SK-N-SH treated with all-trans-retinoic acid at 6 μM for 48 hours (cell line): ENCODE measurements at regions not wholly inside any gene's neighbourhood (a gene's known extent, or its start where the extent isn't known, plus 50 kb on each side); places are given as distances from the start of the nearest gene placed in this dataset.

Source experiments
- ATAC-seq: fragments of 200-7000 bp; cut with Tn5 transposase; 3 replicates; pipeline ENCODE4 v1.9.1; 2020; ENCODE audit warnings: mild to moderate bottlenecking, moderate library complexity
- ARNTL ChIP-seq: fragments of 450-650 bp; formaldehyde crosslinking; IDR thresholded peaks from 2 replicates; pipeline ENCODE4 v1.5.0; 2020; ENCODE audit warnings: low read depth, mild to moderate bottlenecking, moderate library complexity, borderline replicate concordance
- BACH2 ChIP-seq: fragments of 250-450 bp; sonication (Bioruptor Pico); IDR thresholded peaks from 2 replicates; pipeline ENCODE4 v1.9.0; 2021; ENCODE audit warnings: mild to moderate bottlenecking, borderline replicate concordance
- CREB5 ChIP-seq: fragments of 250-450 bp; sonication (Bioruptor Pico); IDR thresholded peaks from 2 replicates; pipeline ENCODE4 v1.5.1; 2020; ENCODE audit warnings: low read depth, mild to moderate bottlenecking, moderate library complexity
- CSDC2 ChIP-seq: fragments of 250-450 bp; sonication (Bioruptor Pico); IDR thresholded peaks from 2 replicates; pipeline ENCODE4 v1.5.0; 2020; ENCODE audit warnings: mild to moderate bottlenecking, moderate library complexity
- ESRRG ChIP-seq: fragments of 250-450 bp; sonication (Bioruptor Pico); IDR thresholded peaks from 2 replicates; pipeline ENCODE4 v1.6.1; 2021; ENCODE audit warnings: mild to moderate bottlenecking
- GLIS3 ChIP-seq: fragments of 250-450 bp; sonication (Bioruptor Pico); IDR thresholded peaks from 2 replicates; pipeline ENCODE4 v1.5.0; 2020; ENCODE audit warnings: mild to moderate bottlenecking, moderate library complexity
- ISL1 ChIP-seq: fragments of 250-450 bp; sonication (Bioruptor Pico); IDR thresholded peaks from 2 replicates; pipeline ENCODE4 v2.1.2; 2022; ENCODE audit warnings: mild to moderate bottlenecking, moderate library complexity
- OSR1 ChIP-seq: fragments of 250-450 bp; sonication (Bioruptor Pico); IDR thresholded peaks from 2 replicates; pipeline ENCODE4 v1.8.0; 2022; ENCODE audit warnings: moderate library complexity, mild to moderate bottlenecking, inconsistent platforms
- POU6F1 ChIP-seq: fragments of 250-450 bp; sonication (Bioruptor Pico); IDR thresholded peaks from 2 replicates; pipeline ENCODE4 v1.8.0; 2021; ENCODE audit warnings: low read depth, mild to moderate bottlenecking, moderate library complexity, borderline replicate concordance
- PPARA ChIP-seq: fragments of 250-450 bp; sonication (Bioruptor Pico); IDR thresholded peaks from 2 replicates; pipeline ENCODE4 v1.5.0; 2020; ENCODE audit warnings: mild to moderate bottlenecking, borderline replicate concordance
- SNAI2 ChIP-seq: fragments of 250-450 bp; sonication (Bioruptor Pico); IDR thresholded peaks from 2 replicates; pipeline ENCODE4 v1.5.0; 2020; ENCODE audit warnings: mild to moderate bottlenecking, moderate library complexity
- TCF4 ChIP-seq: fragments of 250-450 bp; sonication (Bioruptor Pico); IDR thresholded peaks from 2 replicates; pipeline ENCODE4 v1.8.0; 2021; ENCODE audit warnings: mild to moderate bottlenecking, moderate library complexity, borderline replicate concordance
- TOX ChIP-seq: fragments of 250-450 bp; sonication (Bioruptor Pico); IDR thresholded peaks from 2 replicates; pipeline ENCODE4 v1.8.0; 2021; ENCODE audit warnings: mild to moderate bottlenecking, moderate library complexity, borderline replicate concordance
- TSHZ2 ChIP-seq: fragments of 250-450 bp; sonication (Bioruptor Pico); IDR thresholded peaks from 2 replicates; pipeline ENCODE4 v1.5.0; 2020; ENCODE audit warnings: mild to moderate bottlenecking, moderate library complexity
- ZC3H10 ChIP-seq: fragments of 250-450 bp; sonication (Bioruptor Pico); IDR thresholded peaks from 2 replicates; pipeline ENCODE4 v1.5.1; 2021; ENCODE audit warnings: mild to moderate bottlenecking, moderate library complexity
- ZFP3 ChIP-seq: fragments of 250-450 bp; sonication (Bioruptor Pico); IDR thresholded peaks from 2 replicates; pipeline ENCODE4 v1.5.0; 2020; ENCODE audit warnings: mild to moderate bottlenecking, moderate library complexity
- ZFP30 ChIP-seq: fragments of 450-650 bp; formaldehyde crosslinking; IDR thresholded peaks from 2 replicates; pipeline ENCODE4 v1.5.0; 2022; ENCODE audit warnings: mild to moderate bottlenecking, moderate library complexity
- ZNF565 ChIP-seq: fragments of 450-650 bp; formaldehyde crosslinking; conservative IDR thresholded peaks from 2 replicates; pipeline ENCODE4 v1.5.0; 2020; ENCODE audit warnings: low read depth, mild to moderate bottlenecking, moderate library complexity
- ZNF70 ChIP-seq: fragments of 450-650 bp; formaldehyde crosslinking; IDR thresholded peaks from 2 replicates; pipeline ENCODE4 v1.5.0; 2020; ENCODE audit warnings: mild to moderate bottlenecking, moderate library complexity
- ZNF8 ChIP-seq: fragments of 450-650 bp; formaldehyde crosslinking; IDR thresholded peaks from 2 replicates; pipeline ENCODE4 v1.5.0; 2020; ENCODE audit warnings: mild to moderate bottlenecking, moderate library complexity

DNA sequence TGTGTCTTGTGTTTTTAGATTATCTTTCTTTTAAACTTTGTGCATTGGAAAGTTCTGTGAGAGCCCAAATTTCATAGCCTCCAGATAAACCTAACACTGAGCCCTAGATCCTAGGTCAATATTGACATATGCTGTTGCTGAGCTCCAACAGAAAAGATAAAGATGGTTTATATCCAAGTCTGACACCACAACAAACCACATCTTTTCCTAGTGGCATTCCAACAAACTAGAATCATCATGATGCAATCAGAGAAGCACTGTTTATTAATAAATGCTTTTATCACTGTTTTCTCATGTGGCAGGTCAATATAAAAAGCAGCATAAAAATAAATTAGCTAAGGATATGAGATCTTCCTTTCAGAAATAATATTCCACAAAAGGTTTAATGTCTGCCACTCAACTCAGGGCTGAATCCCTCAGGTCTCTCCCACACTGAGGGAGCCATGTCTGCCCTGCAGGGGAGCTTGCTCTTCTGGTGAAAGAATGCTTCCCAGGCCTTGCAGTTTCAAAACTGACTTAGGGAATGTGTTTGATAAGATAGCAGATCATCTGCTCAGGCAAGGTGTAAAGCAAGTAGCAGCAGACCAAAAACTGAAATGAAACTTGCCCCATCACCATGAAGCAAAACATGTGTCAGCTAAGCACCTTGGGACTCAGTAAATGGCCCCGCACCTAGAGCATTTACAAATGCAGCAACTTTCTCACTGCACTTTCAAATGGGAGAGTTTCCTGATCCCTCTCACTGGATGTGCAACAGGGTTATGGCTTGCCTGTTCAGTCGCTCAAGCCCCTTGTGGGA, 493.0 kb downstream of the AGTPBP1 start:
- peak; percentile 78 for TF ChIP-seq ISL1 (CRISPR knock-in tag)
- no peak for TF ChIP-seq SNAI2 (CRISPR knock-in tag)
- no peak for TF ChIP-seq POU6F1 (CRISPR knock-in tag)
- no peak for TF ChIP-seq ZNF8 (CRISPR knock-in tag)
- no peak for TF ChIP-seq ZC3H10 (CRISPR knock-in tag)
- no peak for TF ChIP-seq ZNF565 (CRISPR knock-in tag)
- no peak for TF ChIP-seq BACH2 (CRISPR knock-in tag)
- no peak for TF ChIP-seq ZFP30
- TF ChIP-seq ARNTL (CRISPR knock-in tag) = no peak
- TF ChIP-seq CREB5 (CRISPR knock-in tag) = peak; percentile 89
- ATAC-seq = peak; percentile 62

GRCh38 chr9:85246541-85246940, 495.2 kb downstream of the AGTPBP1 start:
- no peak for ATAC-seq
- TF ChIP-seq ZNF565 (CRISPR knock-in tag) (no peak), PPARA (no peak), SNAI2 (CRISPR knock-in tag) (no peak), TSHZ2 (CRISPR knock-in tag) (no peak), ZFP30 (no peak), POU6F1 (CRISPR knock-in tag) (no peak), TOX (CRISPR knock-in tag) (no peak), OSR1 (CRISPR knock-in tag) (no peak), CREB5 (CRISPR knock-in tag) (no peak), CSDC2 (CRISPR knock-in tag) (no peak), ZC3H10 (CRISPR knock-in tag) (no peak), ZFP3 (CRISPR knock-in tag) (no peak)

GRCh38 chr9:85244856-85245255, 496.9 kb downstream of the AGTPBP1 start:
- TF ChIP-seq OSR1 (CRISPR knock-in tag) = no peak
- no peak for TF ChIP-seq ESRRG (CRISPR knock-in tag)
- no peak for TF ChIP-seq ZFP3 (CRISPR knock-in tag)
- TF ChIP-seq CSDC2 (CRISPR knock-in tag) = no peak
- no peak for TF ChIP-seq ZFP30
- no peak for TF ChIP-seq CREB5 (CRISPR knock-in tag)
- TF ChIP-seq ZNF8 (CRISPR knock-in tag) = no peak
- no peak for TF ChIP-seq GLIS3
- no peak for TF ChIP-seq POU6F1 (CRISPR knock-in tag)
- TF ChIP-seq ZNF565 (CRISPR knock-in tag) = no peak
- TF ChIP-seq TSHZ2 (CRISPR knock-in tag) = no peak
- TF ChIP-seq TOX (CRISPR knock-in tag) = no peak
- TF ChIP-seq ZNF70 (CRISPR knock-in tag) = no peak
- TF ChIP-seq TCF4 (CRISPR knock-in tag) = no peak
- TF ChIP-seq ARNTL (CRISPR knock-in tag) = no peak
- no peak for TF ChIP-seq BACH2 (CRISPR knock-in tag)
- no peak for ATAC-seq
